ENCODE measurements at regions not wholly inside any gene's neighbourhood (a gene's known extent, or its start where the extent isn't known, plus 50 kb on each side); places are given as distances from the start of the nearest gene placed in this dataset.

DNA sequence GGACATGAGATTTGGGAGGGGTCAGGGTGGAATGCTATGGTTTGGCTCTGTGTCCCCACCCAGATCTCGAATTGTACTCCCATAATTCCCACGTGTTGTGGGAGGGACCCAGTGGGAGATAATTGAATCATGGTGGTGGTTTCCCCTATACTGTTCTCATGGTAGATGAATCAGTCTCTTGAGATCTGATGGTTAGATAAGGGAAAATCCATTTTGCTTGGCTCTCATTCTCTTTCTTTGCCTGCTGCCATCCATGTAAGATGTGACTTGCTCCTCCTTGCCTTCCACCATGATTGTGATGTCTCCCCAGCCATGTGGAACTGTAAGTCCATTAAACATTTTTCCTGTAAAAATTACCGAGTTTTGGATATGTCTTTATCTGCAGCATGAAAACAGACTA lies 80.9 kb upstream of the GALNT5 start:
- no peaks in the 10 kb centered on the region for H3K27me3 ChIP-seq
- no peaks in the 10 kb centered on the region for H3K9me3 ChIP-seq
- peaks cover 0 to 6% of the 10 kb centered on the region in 2 donors for H3K4me1 ChIP-seq
- intact Hi-C loops (cut with DNase I): no loop called here
- ATAC-seq (no peak), DNase-seq (no peak)
- no peak overlapping the region for H3K27ac ChIP-seq
- H3K36me3 ChIP-seq: no peaks in the 10 kb centered on the region
- TF ChIP-seq, protein P1, sequence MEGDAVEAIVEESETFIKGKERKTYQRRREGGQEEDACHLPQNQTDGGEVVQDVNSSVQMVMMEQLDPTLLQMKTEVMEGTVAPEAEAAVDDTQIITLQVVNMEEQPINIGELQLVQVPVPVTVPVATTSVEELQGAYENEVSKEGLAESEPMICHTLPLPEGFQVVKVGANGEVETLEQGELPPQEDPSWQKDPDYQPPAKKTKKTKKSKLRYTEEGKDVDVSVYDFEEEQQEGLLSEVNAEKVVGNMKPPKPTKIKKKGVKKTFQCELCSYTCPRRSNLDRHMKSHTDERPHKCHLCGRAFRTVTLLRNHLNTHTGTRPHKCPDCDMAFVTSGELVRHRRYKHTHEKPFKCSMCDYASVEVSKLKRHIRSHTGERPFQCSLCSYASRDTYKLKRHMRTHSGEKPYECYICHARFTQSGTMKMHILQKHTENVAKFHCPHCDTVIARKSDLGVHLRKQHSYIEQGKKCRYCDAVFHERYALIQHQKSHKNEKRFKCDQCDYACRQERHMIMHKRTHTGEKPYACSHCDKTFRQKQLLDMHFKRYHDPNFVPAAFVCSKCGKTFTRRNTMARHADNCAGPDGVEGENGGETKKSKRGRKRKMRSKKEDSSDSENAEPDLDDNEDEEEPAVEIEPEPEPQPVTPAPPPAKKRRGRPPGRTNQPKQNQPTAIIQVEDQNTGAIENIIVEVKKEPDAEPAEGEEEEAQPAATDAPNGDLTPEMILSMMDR (IDR thresholded peaks at IDR 0.05): no peak
- no peak overlapping the region for H3K4me3 ChIP-seq

DNA sequence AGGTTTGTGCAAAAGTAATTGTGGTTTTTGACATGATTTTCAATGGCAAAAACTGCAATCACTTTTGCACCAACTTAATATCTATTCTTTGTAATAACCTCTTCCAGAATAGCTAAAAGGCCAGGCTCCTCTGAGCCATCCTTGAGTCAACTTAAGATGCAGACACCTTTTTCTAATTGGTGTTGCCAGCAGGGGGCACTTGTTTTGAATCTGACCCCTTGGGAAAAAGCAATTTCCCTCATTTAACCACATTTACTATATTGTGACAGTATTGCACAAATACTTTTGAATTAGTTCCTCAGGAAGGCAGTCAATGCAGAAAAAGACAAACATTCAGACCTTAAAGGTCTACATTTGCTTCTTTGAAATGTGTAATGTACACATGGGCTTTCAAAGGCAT lies 78.6 kb upstream of the GALNT5 start:
- H3K27ac ChIP-seq: no peak overlapping the region
- H3K4me1 ChIP-seq: peaks cover 0 to 22% of the 10 kb centered on the region in 2 donors
- no peaks in the 10 kb centered on the region for H3K9me3 ChIP-seq
- no peak overlapping the region for H3K4me3 ChIP-seq
- H3K36me3 ChIP-seq: no peaks in the 10 kb centered on the region
- intact Hi-C loops (cut with DNase I): no loop called here
- H3K27me3 ChIP-seq: no peaks in the 10 kb centered on the region
- no peak for ATAC-seq
- DNase-seq: no peak
- TF ChIP-seq, protein P1 (IDR thresholded peaks at IDR 0.05): peak in 1 of 2 donors; percentile 13

DNA sequence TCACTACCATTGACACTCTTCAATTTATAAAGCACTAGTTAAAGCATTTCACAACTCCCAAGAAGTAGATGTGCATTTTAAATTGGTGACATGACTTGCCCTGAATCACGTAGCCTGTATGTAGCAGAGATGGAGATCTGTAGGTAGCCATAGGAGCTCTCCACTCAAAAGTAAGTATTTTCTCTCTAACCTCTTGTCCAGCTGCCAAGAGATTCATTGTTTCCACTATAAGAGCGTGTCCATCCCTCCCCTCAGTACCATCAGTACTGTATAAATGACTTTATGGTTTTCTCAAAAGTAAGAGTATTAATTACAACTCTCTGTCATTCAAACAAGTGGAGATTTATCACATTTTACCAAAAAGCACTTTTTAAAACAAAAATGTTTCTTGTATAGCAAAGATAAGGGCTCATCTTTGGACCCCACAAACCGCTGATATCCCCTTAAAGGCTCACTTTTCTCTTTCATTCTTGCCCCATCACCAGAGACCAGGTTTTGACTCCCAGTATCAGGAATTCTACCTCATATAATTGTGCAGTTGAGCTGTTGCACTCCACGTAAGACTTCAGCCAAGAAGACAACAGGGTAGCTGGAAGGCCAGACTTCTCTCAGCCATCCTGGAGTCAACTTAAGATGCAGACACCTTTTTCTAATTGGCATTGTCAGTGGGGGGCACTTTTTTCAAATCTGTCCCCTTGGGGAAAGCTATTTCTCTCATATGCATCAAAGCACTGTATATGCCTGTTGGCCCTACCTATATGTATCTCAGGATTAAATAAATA lies 78.0 kb upstream of the GALNT5 start:
- Histone ChIP-seq H3K27me3 (no peaks in the 10 kb centered on the region), H3K36me3 (no peaks in the 10 kb centered on the region), H3K4me3 (no peak overlapping the region), H3K27ac (no peak overlapping the region), H3K9me3 (no peaks in the 10 kb centered on the region), H3K4me1 (peaks cover 0 to 22% of the 10 kb centered on the region in 2 donors)
- DNase-seq (no peak), ATAC-seq (no peak)
- intact Hi-C loops (cut with DNase I): no loop called here
- TF ChIP-seq, protein P1 (IDR thresholded peaks at IDR 0.05): no peak

DNA sequence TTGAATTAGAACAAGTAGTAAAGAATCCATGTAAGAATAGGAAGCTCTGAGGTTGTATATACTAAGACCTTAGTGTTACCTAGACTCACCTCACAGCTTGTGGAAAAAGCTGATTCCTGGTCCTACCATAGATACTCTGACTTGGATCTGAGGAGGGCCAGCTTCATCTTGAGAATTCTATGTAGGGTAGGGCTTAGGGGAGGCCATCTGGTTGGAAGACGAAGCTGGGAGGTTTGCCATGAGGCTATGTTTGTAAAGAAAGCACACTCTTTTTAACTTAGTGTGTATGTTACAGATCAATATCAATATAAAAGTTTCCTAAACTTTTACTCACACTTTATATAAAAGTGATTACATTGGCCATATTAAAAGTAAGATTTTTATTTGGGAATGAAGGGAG lies 77.1 kb upstream of the GALNT5 start:
- TF ChIP-seq, protein P1 (IDR thresholded peaks at IDR 0.05): no peak
- DNase-seq: no peak

DNA sequence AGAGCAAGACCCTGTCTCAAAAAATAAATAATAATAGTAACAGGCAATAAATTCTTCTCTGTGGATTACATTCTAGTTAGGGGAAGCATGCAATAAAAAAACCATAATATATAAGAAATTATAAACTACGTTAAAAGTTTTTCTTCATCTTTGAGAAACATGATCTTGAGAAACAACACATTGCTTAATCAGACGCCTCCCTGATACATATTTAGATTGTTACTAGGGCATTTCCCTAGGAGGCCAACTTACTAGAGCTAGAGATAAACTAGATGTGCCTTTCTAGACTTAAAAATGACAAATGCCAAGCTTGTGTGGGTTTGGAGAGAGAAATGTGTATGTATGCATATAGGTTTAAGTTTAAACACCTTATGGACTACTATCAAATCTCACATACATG lies 76.3 kb upstream of the GALNT5 start:
- ATAC-seq: no peak
- Histone ChIP-seq H3K9me3 (no peaks in the 10 kb centered on the region), H3K36me3 (no peaks in the 10 kb centered on the region), H3K27me3 (no peaks in the 10 kb centered on the region), H3K4me1 (peaks cover 0 to 22% of the 10 kb centered on the region in 2 donors), H3K4me3 (no peak overlapping the region), H3K27ac (no peak overlapping the region)
- TF ChIP-seq, protein P1 (IDR thresholded peaks at IDR 0.05): no peak
- DNase-seq: peak in 1 of 4 donors; percentile 16
- intact Hi-C loops (cut with DNase I): no loop called here

More for the DNA sequence above, 77.1 kb upstream of the GALNT5 start:
- Histone ChIP-seq H3K27me3 (no peaks in the 10 kb centered on the region), H3K27ac (no peak overlapping the region), H3K36me3 (no peaks in the 10 kb centered on the region), H3K9me3 (no peaks in the 10 kb centered on the region), H3K4me3 (no peak overlapping the region), H3K4me1 (peaks cover 0 to 22% of the 10 kb centered on the region in 2 donors)
- no peak for ATAC-seq
- intact Hi-C loops (cut with DNase I): no loop called here

All from left lung (tissue), 4 donors.